LNCAP (cell line): ENCODE measurements at regions not wholly inside any gene's neighbourhood (a gene's known extent, or its start where the extent isn't known, plus 50 kb on each side); places are given as distances from the start of the nearest gene placed in this dataset.
A peak's percentile ranks its signal among the peaks of the same experiment; 100 is the strongest.

Experiments
- TF ChIP-seq, protein P1 (sequence below): fragments of 450-650 bp; IDR thresholded peaks from 2 replicates; pipeline ENCODE4 v1.5.1; 2017; ENCODE audit warnings: mild to moderate bottlenecking

DNA sequence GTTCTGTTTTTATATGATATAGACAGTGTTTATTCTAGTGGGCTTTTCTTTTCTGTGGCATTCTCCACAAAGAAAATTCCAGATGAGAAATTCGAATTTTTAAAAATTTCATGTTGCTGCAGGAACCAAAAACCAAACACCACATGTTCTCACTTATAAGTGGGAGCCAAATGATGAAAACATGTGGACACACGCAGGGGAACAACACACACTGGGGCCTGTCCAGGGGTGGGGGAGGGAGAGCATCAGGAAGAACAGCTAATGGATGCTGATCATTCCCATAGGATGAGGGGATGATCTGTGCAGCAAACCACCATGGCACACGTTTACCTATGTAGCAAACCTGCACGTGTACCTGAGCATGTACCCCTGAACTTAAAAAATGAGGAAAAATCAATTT lies 499.0 kb upstream of the SLC35B3 start:
- TF ChIP-seq, protein P1, sequence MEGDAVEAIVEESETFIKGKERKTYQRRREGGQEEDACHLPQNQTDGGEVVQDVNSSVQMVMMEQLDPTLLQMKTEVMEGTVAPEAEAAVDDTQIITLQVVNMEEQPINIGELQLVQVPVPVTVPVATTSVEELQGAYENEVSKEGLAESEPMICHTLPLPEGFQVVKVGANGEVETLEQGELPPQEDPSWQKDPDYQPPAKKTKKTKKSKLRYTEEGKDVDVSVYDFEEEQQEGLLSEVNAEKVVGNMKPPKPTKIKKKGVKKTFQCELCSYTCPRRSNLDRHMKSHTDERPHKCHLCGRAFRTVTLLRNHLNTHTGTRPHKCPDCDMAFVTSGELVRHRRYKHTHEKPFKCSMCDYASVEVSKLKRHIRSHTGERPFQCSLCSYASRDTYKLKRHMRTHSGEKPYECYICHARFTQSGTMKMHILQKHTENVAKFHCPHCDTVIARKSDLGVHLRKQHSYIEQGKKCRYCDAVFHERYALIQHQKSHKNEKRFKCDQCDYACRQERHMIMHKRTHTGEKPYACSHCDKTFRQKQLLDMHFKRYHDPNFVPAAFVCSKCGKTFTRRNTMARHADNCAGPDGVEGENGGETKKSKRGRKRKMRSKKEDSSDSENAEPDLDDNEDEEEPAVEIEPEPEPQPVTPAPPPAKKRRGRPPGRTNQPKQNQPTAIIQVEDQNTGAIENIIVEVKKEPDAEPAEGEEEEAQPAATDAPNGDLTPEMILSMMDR = no peak

DNA sequence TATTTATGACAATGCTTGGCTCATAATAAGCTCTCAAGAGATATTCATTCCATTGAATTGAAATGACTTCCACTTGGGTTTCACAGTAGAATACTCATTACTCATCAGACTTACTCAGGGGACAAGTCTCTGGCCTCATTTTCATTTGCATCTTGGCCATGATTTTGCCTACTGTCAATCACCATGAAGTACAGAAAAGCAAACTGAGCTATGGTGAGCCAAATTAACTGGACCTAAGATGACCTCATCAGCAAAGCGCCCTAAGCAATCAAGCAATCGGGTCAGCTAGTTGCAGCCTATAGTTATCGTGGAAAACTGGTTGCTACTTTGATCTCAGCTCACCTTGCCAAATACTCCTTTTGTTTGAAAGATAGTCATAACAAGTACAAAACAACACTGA lies 494.7 kb upstream of the SLC35B3 start:
- TF ChIP-seq, protein P1 = no peak

DNA sequence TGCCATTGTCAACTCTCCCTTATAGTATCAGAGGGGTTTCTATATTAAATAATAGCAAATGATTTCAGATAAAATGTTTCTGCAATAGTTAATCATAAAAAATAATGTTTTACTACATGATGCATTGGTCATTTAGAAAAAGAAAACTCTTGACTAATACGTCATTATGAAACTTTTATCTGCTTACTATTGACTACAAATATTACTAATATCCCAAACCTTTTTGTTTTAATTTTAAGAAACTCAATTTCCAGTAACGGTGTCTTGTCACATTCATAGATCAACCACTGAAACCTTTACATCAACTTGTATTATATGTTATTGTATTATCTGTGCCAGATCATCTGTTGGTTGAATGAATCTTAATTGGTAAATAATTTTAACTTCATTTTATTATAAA lies 482.9 kb upstream of the SLC35B3 start:
- TF ChIP-seq, protein P1 = no peak

DNA sequence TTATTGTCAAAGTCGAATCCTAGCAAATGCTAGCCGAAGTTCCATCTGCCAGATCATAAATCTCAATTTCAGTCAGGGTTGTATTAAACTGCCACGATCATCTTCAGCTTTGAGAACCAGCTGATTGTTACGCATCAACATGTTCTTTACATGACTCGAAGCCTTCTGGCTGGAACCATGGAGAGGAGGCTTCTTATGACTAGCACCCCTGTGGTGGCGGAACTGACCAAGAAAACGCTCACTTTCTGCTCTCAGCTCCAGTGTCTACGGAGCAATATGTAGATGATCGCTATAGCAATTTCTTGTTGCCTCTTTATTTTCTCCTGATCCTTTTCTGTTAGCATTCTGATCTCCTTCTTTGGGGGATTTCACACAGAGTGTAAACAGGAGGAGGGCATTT lies 479.4 kb upstream of the SLC35B3 start:
- TF ChIP-seq, protein P1 = no peak

DNA sequence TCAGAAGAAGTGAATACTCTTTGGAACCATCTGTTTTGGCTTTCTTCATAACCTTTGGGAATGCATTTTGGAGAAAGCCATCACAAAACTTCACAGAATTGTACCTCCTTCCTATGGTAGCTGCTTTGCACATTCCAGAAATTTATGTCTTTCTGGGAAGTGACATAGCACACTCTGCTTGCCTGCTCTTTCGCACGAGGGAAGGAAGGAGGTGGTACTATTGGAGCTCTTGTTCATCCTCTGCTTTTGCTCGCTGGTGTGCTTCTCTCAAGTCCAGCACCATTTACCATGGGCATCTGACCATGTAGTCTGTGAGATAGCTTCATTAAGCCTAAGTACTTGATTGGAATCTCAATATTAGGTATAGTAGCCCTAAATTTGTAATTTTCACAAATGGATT lies 473.3 kb upstream of the SLC35B3 start:
- TF ChIP-seq, protein P1 = no peak

DNA sequence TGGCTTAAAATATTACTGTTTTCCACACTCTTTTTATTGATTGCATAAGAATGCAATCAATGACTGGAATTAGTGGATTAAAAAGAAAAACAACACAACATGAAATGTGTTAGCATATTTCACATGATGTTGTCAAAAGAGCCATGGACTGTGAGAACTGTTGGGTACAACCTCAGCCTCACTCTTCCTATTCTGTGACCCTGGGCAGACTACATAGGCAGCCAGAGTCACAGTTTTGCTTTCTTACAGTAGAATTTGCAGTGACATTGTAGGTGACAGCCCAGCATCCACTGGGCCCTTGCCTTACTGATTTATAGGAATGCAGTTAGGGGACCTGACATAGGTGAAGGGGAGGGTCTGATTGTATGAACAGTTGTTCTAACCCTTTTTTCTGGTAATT lies 471.4 kb upstream of the SLC35B3 start:
- TF ChIP-seq, protein P1 = no peak

DNA sequence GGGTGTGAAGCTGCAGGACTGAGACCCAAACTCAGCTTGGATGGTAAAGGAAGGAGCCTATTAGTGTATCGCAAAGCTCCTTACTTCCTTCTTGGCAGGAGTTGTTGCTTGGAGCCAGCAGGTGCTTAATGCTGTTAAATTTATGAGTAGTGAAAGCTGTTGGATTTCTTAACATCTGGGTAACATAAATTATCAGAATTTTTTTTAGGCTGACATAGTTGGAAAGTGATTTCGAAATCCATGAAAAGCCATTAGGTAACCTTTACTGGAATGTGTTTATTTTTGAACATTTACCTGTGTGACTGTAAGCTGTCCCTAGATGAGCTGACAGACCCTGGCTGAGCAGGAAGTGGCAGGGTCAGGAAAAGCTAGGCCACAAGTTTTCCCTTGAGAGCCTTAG lies 470.4 kb upstream of the SLC35B3 start:
- TF ChIP-seq, protein P1 = no peak

DNA sequence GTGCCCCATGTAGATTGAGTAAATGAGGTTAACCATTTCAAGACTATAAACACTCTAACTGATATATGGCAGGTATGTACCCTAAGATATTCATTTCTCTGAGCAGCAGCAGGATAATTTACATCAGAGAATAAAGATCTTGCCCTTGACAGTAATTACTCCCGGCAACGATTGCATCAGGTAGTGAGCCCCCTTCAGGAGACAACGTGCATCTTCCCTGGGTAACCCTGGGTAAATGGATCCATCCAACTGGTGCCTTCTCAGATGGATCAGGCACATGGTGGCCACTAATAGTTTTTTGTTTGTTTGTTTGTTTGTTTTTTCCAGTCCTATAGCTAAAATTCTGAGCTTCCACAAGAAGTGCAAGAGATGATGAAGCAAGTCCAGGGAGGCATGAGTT lies 469.4 kb upstream of the SLC35B3 start:
- TF ChIP-seq, protein P1 = peak; percentile 36; the same call in 1 of the 2 replicates
